A204.1 (cell line): ENCODE measurements at regions not wholly inside any gene's neighbourhood (a gene's known extent, or its start where the extent isn't known, plus 50 kb on each side); places are given as distances from the start of the nearest gene placed in this dataset.

ENCODE experiments used
- FAIRE-seq: peaks from 2 replicates; lab custom pipeline; 2012; peaks lifted over from hg19 to GRCh38; lab: Jason Lieb, UNC

DNA sequence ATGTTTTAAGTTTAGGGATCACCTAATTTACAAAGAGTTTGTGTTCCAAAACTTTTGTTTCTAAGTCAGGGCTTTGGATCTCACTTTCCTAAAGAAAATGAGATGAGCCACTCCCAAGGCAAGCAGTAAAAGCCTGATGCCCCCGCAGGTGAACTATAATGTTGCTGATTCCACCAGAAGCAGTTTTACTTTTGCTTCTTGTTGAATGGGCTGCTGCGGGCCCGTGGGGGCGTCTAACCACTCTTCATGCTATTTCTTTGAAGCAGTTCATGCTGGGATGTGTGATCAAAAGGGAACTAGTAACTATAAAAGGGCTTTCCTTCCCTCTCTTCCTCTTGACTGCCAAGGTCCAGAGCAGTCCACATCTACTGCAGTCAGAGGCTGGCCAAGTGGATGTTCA lies 118.7 kb upstream of the NEBL start:
- FAIRE-seq: no peak

DNA sequence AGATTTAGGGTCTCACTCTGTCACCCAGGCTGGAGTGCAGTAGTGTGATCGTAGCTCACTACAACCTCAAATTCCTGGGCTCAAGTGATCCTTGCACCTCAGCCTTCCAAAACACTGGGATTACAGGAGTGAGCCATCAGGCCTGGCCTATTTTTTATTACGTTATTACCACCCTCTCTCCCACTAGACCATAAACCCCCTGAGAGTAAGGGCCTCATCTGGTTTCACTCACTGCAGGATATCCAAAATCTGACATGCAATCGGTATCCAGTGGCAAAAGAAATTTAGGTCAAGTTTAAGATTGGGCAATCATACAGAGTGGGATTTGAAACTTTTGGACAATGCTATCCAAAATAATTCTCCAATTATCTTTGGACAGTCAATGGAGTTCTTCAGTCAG lies 117.0 kb upstream of the NEBL start:
- FAIRE-seq: no peak

DNA sequence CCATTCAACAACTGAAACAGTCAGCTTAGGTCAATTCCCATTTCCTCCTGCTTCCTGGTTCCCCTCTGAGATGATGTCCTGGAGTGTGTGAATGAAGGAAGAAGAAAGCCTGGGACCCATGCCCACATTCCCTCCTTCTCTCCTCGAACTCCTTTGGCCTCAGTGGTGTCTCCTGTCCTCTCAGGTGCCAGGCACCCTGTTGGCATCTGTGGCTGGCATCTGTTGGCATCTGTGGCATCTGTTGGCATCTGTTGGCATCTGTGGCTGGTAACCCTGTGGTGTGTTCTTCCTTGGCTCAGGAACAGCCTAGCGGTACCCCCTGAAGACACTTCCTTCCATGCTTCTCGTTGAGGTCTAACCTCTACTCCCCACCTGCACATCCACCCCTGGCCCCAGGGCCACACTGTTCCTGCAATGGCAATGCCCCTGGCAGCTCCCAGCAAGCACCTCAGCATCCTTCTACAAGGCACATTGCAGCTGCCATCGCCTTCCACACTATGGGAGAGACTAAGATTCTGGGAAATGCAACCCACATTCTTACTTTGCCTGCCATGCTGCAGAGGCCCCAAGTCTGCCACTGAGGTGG lies 114.4 kb upstream of the NEBL start:
- no peak for FAIRE-seq

DNA sequence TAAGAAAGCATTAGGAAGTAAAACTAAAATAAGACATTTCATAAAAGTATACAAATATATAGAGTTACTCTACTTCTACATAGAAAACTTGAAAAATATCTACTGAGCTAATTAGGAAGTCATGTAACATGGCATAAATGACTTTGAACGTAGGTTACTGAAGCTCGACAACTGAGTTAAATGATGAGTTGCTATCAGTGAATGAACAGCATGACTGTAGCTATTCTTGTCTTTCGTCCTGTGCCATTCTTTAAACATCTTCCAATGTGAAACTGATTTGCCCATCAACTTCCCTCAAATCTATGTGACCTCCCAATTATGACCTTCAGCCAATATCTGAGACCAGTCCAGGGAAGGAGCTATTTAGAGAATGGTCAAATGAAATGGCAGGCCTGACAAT lies 113.5 kb upstream of the NEBL start:
- no peak for FAIRE-seq

DNA sequence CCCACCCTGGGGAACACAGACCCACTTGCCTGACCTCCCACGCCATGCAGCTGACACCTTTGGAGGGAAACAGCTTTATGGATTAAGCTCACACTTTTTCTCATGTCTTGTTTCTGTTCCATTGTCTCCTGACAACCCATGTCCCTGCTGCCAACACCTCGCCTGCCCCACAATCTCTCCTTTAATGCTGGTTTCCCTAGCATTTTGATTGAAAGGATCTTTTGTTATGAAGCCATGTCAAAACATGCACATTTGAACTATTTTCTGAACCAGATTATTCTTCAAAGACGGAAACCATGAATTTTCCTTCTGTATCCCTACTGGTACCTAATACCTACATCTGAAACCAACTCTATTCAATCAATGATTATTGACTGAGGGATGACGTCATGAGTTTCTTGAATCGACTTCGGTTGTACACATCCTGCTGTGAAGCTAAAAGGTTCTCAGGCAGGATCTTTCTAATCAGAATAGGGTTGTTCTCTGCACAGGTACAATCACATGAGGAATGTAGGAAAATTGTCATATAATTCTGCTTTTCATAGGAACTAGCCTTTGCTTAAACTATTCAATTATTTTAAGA lies 106.2 kb upstream of the NEBL start:
- no peak for FAIRE-seq

DNA sequence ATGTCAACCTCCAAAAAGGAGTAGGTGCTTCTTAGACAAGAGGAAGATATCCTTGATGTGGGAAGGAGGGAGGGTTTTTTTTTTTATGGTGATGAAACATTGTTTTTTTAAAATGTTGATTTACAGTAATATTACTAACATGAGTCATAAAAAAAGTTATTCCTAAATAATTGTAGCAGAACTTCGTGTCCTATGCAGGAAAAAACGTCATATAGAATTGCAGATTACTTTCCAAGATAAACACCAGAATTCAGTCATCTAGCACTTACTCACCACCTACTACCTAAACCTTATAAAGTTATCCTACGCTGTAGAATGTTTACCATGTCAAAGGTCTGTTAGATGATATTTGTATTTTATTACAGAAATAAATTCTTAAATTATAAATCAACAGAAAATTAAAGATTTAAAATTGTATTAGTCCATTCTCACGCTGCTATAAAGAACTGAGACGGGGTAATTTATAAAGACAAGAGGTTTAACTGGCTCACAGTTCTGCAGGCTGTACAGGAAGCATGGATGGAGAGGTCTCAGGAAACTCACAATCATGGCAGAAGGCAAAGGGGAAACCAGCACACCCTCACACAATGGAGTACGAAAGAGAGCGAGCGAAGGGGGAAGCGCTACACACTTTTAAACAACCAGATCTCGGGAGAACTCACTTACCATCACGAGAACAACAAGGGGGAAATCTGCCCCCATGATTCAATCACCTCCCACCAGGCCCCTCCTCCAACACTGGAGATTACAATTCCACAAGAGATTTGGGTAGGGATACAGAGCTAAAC lies 105.2 kb upstream of the NEBL start:
- FAIRE-seq: no peak

DNA sequence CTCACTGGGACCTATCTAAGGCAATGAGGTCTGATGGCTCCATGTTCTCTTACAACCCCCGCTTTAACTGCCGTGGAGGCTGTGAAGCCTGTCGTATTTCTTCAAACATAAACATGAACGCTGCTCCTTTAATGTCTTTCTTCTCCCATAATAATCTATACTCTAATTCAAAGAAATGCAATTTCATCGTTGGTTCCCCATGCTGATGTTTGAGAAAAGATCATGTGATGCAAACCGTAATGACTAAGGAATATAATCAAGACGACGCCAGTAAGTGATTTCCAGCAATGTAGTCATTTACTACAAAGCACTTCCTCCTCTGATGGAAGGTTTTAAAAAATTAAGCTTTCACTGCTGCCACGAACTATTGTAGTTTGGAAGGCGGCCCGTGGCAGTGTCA lies 102.6 kb upstream of the NEBL start:
- FAIRE-seq: no peak

DNA sequence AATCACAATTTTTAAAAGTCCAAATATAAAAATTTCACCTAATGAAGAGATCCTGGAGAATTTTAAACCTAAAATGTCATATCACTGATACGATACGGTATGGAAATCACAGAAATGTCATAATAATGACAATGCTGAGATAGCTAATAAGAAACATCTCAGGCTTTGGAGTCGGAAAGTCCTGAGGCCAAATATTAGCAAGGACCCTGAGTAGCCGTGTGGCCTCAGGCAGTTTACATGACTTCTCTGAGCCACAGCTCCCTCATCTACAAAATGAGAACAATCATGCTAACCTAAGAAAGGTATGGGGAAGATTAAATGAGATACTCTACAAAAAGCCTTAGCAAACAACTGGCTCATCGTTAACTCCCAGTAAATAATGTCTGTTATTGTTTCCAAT lies 100.9 kb upstream of the NEBL start:
- FAIRE-seq: no peak

DNA sequence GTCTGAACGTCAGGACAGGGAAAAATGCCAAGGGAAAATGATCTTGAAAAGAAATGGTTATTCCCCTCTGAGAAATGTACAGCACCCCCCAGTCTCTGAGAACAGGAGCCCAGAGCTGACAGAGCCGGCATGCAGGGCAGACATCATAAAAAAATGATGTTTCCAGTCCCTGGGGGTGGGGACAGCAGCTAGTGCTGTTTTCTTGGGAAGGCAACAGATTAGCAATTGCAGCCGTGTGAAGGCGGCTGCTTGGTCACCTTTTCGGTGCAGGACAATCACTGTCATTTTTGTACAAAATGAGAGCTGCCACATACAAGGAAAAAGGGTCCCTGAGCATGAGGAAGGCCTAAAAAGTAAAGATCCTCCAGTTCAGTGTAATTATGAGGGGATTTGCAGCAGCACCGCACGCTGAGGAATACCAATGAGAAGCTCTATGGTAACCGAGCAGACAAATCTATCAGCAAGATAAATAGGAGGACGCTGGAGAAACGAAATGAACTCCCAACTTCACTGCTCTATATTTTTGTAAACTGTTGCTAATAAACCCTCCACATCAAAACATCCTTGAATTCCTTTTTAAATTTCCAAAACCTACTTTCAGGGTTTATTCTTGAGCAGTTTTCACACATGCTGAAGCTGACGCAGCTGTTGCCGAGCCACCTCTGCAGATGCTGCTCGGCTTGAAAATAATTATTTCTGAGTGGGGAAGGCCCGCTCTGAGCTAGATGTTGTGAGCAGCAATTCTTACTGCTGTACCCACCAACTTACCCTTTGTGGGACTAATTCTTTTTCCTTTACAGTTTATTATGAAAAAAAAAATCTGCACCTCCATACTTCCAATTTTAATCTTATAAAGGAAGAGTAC lies 98.2 kb upstream of the NEBL start:
- no peak for FAIRE-seq

DNA sequence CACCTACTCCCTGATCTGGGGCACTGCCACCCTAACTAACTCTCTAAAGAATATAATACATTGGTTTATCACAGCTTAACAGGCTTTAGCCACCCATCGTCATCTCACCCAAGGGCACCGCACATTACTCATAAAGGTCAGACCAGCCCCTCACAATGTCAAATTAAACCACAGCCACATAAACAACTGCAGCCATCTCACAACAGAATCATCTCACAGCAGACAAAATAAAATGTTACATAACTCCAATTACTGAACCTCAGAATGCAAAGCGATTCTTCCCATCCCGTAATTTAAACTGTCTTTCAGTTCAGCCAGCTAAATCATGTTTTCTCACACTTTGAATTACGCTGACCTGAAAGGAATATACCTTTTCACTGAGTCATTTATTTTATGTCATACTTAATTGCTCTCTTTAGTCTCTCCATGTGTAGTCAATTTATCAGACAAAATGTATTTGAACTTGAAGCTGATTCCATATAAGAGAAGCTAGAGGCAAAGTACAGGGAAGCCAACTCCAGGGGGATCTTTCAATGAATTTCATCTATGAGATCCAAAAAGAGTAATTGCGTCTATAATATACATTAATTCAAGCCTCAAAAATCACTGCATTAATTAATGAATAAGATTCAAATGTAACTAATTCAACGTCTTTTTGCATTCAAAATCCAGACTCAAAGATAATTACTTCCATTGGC lies 96.9 kb upstream of the NEBL start:
- no peak for FAIRE-seq

DNA sequence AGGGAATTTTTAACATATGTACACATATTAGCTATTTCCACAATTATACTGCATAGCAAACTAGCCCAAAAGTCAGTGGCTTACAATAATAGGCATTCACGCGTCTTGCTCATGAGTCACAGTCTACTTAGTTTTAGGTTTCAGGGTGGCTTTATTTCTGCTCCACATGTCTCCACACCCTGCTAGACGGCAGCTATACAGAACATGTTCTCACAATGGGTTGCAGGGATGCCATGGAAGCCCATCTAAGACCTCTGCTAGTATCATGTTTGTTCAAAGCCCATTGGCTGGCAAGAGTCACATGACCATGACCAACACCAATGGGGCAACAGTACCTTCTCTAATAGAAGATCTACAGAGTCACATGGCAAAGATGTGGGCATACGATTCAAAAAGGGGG lies 96.3 kb upstream of the NEBL start:
- no peak for FAIRE-seq

DNA sequence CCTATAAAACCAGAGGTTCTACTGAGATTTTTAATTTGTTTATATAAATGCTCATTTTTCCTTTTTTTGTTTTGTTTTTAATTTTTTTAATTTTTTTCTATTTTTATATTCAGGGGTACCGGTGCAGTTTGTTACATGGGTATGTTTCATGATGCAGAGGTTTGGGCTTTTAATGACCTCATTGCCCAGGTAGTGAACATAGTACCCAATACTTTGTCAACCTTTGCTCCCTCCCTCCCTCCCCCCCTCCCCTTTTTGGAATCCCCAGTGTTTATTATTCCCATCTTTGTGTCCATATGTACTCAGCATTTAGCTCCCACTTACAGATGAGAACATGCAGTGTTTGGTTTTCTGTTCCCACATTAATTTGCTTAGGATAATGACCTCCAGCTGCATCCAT lies 94.4 kb upstream of the NEBL start:
- no peak for FAIRE-seq

DNA sequence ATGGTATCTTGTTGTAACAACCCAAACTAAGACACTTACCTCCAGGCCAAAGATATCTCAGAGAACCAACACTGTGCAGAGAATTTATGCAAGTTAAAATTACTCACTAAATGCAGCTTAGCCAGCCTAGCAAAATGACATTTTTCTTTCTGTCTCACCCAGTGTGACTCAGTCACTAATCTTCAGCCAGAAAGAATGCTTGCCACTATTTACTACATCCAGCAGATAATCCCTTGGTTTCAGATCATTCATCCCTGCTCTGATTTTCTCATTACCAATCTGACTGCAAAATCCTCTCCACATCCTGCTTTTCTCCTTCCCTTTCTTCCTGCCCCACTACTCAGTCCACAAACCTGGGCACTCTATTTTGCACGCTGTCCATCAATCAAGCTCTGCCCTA lies 93.5 kb upstream of the NEBL start:
- FAIRE-seq: no peak

DNA sequence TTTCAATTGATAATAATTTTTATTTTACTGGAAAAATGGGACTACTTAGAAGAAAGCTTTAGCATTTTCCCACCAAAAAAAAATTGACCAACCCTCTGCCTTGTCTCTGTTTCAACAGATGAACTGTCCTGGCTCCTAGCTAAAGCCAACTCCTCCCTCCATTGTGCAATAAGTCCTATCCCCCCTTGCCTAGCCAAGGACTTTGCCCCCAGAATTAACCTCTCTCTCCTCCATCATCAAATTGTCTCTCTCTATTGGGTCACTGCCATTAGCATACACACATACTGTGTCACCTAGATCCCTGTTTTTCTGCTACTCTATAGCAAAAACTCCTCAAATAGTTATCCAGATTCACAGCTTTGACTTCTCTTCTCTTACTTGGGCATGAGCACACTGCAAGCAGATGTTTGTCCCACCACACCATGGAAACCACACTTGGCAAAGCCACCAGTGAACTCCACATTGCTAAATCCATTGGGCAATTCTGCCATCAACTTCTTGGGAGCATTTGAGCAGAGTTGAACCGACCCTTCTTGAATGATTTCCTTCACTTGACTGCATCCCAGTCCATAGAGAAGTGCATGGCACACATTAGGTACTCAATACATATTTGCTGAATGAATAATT lies 91.4 kb upstream of the NEBL start:
- no peak for FAIRE-seq

DNA sequence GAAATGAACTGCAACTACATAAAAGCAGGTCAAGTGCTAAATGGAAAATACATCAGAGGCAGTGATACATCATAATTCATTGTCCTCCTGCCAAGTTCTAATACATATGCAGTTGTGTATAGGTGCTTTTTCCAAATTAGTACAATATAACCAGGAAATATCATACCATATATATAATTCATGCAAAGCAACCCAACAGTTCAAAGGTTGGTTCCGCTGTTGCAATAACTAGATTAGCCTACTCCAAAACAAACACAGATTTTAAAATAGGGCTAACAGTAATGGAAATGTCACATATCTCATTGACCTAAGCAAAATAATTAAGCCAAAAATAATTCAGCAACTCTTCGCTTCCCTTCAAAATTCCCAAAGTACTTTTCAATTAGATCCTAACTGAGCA lies 88.9 kb upstream of the NEBL start:
- FAIRE-seq: no peak

DNA sequence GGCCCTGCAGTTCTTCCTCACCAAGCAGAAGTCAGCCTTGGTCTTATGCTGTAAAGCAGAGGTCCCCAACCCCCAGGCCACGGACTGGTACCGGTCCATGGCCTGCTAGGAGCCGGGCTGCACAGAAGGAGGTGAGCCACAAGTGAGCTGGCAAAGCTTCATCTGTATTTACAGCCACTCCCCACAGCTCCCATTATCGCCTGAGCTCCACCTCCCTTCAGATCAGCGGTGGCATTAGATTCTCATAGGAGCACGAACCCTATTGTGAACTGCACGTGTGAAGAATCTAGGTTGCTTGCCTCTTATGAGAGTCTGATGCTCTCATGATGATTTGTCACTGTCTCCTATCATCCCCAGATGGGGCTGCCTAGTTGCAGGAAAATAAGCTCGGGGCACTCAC lies 87.6 kb upstream of the NEBL start:
- no peak for FAIRE-seq

DNA sequence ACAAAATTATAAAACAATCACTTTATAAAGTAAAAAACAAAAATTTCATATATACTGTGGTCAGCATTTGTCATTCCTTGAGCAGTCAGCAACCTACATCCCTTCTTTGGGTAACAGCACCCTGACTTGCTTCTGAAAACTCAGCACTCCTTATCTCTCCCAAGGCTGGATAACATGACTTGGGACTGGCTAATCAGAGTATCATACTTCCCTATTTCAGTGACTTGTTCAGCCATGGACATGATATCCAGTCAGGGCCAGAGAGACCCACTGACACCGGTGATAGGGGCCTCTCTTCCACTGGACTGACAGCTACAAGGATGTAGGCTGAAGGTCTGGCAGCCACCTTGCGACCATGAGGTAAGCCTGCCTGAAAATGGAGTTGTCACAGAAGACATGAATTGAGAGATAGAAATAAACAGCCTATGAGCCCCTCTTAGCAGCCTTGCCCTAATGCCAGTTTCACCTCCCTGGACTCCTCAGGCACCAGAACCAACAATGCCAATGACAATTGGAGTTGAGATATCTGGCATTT lies 84.4 kb upstream of the NEBL start:
- FAIRE-seq: no peak

DNA sequence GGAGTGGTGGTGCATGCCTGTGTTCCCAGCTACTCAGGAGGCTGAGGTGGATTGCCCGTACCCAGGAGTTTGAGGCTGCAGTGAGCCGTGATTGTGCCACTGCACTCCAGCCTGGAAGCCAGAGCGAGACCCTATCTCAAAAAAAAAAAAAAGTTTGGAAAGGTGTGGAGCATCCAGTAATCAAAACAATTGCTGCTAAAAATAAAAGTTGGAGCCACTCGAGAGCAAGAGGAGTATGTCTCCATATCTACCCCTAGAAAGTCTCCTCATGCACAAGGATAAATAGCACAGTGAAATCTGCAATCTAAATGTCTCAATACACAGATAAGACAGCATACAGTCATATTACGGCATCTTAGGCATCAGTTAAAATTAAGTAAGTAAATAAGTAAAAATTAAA lies 81.5 kb upstream of the NEBL start:
- FAIRE-seq: no peak

DNA sequence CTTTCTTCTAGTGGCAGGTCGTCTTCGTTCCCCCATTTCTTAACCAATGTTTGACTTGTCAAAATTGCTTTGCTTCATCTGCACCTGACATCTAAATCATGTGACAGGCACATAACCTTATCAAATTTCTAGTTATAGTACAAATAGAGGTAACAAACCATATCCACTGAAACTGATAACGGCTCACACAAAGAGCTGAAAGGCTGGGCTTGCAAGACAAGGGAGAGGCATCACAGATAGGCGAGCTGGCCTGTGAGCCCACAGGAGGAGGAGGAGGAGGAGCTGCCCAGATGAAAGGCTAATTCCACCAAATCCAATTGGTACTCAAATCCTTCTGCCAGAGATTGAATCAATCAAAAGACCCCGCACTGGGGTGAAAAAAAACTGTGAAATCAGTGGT lies 80.2 kb upstream of the NEBL start:
- no peak for FAIRE-seq

DNA sequence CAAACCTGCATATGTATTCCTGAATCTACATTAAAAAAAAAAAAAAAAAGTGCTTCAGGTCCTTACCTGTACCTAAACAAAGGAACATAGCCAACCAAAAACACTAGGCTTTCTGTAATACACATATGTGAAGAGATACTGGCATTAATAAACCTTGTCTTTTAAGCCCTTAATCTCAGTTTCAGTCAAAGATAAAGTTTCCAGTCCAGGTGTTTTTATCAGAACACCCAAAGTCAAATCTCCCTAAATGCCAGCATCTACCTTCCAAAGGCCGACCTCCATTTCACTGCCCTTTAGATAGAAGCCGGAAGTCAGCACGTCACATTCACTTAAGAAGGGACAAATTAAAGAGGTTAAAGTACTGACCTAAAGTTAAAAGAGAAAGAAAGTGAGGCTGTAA lies 79.8 kb upstream of the NEBL start:
- FAIRE-seq: no peak

DNA sequence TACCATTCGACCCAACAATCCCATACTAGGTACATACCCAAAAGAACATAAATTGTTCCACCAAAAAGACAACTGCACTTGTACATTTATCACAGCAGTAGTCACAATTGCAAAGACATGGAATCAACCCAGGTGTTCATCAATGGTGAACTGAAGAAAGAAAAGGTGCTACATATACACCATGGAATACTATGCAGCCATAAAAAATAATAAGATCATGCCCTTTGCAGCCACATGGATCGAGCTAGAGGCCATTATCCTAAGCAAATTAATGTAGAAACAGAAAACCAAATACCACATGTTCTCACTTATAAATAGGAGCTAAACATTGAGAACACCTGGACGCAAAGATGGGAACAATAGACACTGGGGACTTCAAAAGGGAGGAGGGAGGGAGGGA lies 79.3 kb upstream of the NEBL start:
- FAIRE-seq: no peak

DNA sequence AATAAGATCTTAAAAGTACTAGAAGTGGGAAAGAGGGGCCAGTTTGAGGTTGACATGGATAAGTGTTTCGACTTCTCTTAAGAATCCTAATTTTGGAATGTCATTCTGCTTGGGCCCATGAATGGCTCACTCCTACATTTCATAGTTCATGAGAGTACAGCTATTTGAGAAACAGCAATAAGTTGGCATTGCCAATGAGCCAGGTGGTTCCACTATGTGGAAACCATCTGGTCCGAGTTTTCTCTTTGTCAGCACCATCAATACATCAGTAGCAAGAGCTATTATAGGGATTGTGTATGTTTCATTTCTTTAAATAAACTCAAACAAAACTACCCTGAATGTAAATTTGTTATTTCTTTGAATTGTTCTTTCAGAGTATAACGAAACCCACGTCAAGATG lies 78.1 kb upstream of the NEBL start:
- FAIRE-seq: no peak
